LNCAP (cell line): ENCODE measurements at regions not wholly inside any gene's neighbourhood (a gene's known extent, or its start where the extent isn't known, plus 50 kb on each side); places are given as distances from the start of the nearest gene placed in this dataset.

Experiments used
- TF ChIP-seq, protein P1 (sequence below): fragments of 450-650 bp; IDR thresholded peaks from 2 replicates; pipeline ENCODE4 v1.5.1; 2017; ENCODE audit warnings: mild to moderate bottlenecking

DNA sequence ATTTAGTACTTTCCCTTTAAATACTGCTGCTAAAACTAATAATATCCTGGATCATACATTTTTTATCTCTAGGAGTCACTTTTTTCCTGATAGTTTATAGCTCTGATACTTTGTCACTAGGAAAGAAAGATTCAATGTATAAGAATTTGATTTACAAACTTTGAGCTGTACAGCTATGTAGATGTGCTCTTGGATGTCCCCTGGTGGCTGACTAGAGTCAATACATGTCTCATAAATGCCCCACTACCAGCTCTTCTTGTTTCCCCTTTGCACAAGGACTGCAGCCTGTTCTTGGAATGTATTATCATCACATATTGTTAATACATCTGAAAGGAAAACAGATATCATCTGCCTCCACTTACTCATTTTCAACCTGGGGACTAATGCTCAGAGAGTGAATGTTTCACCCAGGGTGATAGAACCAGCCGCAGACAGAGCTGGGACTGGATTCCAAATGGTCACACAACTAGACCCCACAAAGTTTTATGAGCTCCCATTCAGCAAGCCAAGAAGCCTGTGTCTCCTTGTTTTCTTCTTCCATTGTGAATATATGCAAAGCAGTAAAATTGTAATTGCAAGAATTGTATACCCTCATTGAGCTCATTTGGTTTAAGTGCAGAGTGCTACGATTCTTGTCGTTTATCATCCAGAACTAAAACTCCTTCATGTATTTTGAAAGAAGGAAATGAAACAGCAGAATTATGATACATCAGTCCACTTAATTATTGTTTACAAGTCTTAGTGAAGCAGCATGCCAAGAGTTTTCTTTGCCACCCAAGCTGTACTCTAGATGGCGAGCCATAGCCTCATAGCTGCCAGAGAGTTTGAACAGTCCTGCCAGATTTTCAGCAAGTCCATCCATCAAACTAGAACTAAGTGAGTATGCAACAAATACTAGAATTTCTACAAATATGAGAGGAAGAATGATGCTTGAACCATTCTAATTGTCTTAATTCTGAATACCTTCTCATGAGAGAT is 261.6 kb upstream of the LMCD1 start:
- TF ChIP-seq, protein P1, sequence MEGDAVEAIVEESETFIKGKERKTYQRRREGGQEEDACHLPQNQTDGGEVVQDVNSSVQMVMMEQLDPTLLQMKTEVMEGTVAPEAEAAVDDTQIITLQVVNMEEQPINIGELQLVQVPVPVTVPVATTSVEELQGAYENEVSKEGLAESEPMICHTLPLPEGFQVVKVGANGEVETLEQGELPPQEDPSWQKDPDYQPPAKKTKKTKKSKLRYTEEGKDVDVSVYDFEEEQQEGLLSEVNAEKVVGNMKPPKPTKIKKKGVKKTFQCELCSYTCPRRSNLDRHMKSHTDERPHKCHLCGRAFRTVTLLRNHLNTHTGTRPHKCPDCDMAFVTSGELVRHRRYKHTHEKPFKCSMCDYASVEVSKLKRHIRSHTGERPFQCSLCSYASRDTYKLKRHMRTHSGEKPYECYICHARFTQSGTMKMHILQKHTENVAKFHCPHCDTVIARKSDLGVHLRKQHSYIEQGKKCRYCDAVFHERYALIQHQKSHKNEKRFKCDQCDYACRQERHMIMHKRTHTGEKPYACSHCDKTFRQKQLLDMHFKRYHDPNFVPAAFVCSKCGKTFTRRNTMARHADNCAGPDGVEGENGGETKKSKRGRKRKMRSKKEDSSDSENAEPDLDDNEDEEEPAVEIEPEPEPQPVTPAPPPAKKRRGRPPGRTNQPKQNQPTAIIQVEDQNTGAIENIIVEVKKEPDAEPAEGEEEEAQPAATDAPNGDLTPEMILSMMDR, result peak; percentile 84

DNA sequence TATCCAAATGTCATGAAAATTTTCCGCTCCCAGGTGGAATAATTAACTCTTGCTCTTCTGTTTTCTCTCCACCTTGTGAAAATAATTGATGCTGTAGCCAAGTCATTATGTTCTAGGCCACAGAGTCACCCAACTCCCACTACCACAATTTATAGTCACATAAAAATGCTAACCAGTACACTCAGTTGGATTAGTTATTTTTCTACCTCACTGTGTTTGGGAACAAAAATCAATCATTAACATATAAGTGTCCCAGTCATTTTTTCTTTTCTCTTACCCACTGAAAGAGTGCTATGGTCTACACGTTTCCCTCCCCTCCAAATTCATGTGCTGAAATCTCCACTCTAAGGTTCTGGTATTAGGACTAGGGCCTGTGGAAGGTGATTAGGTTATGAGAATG is 255.6 kb upstream of the LMCD1 start:
- TF ChIP-seq, protein P1, result no peak

DNA sequence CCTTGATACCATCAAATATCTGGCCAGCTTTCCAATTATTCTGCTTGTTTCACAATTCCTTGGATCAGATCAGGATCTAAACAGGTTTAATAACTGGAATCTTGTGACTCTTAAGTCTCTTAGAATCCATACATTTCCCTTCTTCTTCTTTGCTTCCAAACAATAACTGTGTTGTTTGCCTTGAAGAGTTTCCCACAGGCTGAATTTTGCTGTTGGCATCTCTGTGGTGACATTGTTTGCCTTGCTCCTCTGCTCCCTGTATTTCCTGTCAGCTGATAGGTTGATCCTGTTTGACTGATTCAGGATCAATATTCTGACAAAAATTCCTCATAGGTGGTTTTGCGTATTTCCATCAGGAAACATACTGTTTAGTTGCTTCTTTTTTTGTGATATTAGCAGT is 248.4 kb upstream of the LMCD1 start:
- TF ChIP-seq, protein P1, result no peak

DNA sequence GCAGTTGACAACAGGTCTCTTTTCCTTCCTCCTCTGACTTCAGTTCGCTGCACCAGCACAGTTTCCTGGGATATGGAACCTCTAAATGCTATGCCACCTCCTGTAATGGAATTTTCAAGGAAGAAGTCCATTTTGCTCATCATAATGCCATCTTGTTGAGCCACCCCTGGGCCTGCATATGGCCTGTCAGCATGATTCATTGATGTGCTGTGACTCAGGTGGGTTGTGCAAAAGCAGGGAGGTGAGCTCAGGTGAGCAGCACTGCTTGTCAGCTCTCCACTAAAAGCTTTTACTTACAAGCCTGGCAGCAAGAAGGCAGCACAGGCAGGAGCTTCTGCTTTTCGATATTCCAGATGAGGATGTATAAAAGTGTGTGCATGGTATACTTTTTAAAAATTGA is 247.1 kb upstream of the LMCD1 start:
- TF ChIP-seq, protein P1, result no peak

DNA sequence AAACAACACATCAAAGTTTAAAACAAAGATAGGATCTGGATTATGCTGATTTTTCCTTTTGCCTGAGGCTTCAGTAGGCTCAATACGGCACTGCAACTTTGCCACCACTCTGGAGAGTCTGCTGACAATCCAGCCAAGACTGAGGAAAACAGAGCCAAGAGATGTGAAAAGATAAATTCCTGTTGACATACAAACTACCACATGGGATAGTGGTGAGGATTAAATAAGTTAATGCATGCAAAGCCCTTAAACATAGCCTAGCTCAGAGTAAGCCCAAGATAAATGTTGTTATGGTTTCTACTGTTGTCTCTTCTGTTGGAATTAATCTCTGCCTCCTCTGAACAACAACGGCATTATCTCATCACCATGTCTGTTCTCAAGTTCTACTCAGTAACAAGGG is 245.9 kb upstream of the LMCD1 start:
- TF ChIP-seq, protein P1, result no peak

DNA sequence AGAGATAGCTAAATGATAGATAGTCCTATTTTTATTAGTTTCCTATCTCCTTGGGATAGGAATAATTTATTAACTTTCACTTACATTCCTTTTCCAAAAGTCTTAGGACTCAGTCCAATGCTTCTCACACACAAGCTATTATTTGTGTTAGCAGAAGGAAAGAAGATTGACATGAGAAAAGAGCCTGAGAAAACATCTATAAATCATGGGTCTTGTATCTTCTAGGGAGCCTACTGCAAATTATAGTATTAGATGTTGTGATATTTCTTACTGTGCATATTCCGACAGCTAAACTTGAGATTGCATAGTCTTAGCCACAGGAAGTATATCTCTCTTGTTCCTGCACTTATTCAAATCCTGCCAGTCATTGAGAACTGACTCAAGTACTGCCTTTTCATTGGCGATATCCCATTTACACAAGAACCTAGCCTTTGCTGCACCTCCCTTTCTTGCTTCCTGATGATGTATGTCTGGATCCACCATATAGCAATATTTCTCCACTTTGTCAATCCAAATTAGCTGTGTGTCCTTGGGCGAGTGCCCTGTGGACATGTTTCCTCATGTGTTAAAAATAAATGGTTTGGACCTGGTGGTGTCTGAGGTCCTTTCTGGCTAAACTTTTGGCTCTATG is 245.1 kb upstream of the LMCD1 start:
- TF ChIP-seq, protein P1, result no peak

DNA sequence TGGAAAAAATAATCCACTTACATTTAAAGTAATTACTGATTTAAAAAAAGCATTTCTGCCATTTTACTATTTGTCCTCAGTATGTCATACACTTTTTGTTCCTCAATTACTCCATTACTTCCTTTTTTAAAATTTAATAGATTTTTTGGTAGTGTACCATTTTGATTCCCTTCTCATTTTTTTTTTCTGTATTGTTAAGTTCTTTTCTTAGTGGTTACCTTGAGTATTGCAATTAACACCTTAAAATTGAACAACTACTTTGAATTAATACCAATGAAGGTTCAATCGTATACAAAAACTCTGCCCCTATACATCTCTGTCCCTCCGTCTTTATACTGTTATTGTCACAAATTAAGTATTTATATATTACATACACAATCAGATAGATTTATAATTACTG is 240.6 kb upstream of the LMCD1 start:
- TF ChIP-seq, protein P1, result no peak
